Subcutaneous abdominal adipose tissue (tissue), 5 donors: ENCODE measurements at regions not wholly inside any gene's neighbourhood (a gene's known extent, or its start where the extent isn't known, plus 50 kb on each side); places are given as distances from the start of the nearest gene placed in this dataset.

Source experiments
- H3K27ac ChIP-seq: one replicate; pipeline ENCODE4 v1.7.0; 2013; ENCODE audit warnings: low read depth, mild to moderate bottlenecking, inconsistent platforms, low read length, moderate library complexity
- H3K27me3 ChIP-seq, 5 donors: one replicate each; pipeline ENCODE4 v1.7.0; 2013; ENCODE audit warnings: low read length in 5 of 5, inconsistent platforms in 1 of 5; ENCODE audit not compliant: control insufficient read depth in 5 of 5, insufficient read depth in 4 of 5
- H3K36me3 ChIP-seq, 5 donors: one replicate each; pipeline ENCODE4 v1.7.0; 2013; ENCODE audit warnings: low read length in 5 of 5; ENCODE audit not compliant: control insufficient read depth in 5 of 5, insufficient read depth in 5 of 5
- H3K4me1 ChIP-seq, 5 donors: one replicate each; pipeline ENCODE4 v1.7.0; 2013; ENCODE audit warnings: low read length in 5 of 5, mild to moderate bottlenecking in 3 of 5, moderate library complexity in 1 of 5; ENCODE audit not compliant: control insufficient read depth in 5 of 5, insufficient read depth in 5 of 5
- H3K4me3 ChIP-seq, 5 donors: one replicate each; pipeline ENCODE4 v1.7.0; 2013; ENCODE audit warnings: low read length in 5 of 5, low read depth in 1 of 5
- H3K9ac ChIP-seq, 5 donors: one replicate each; pipeline ENCODE4 v1.7.0; 2013; ENCODE audit warnings: low read length in 5 of 5, mild to moderate bottlenecking in 4 of 5, moderate library complexity in 3 of 5
- H3K9me3 ChIP-seq, 5 donors: one replicate each; pipeline ENCODE4 v1.7.0; 2013; ENCODE audit warnings: low read length in 5 of 5; ENCODE audit not compliant: control insufficient read depth in 5 of 5
- donor health status: healthy.
- donor health status: healthy.
- donor health status: healthy.
- donor health status: healthy.
- donor health status: healthy.

DNA sequence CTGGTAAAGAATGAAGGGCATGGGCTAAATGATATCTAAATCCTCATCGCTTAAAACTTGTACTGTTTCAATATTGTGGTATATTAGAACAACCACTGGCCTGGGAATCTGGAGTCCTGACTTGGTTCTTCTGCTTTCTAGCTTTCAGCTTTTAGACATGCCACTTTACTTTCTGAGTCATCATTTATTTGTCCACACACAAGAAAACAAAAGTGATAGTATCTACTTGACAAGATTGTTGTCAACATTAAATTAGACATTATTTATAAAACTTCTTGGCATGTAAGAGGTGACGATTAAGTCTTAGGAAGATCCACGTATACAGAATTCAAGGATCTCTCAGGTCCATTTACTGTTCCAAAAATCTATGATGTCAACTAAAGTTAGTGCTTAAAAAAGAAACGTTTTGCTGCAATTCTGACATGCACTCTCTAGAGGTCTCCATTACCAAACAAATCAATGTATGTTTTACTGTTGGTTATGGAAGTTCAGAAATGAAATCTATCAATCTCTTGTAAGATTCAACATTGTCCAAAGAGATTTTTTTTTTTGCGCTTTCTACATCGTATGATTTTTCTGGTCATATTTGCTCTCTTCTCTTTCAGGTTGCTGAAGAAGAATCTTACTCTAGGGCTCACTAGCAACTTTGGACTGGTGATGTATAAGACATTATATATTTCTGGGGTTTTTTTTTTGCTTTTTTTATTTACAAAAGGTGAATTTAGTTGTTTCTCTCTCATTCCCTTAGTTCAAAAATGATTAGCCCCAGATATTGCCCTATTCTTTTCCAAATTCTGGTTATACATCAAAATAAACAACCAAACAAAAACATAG, 53.6 kb upstream of the DYNC1I1 start:
- H3K4me1 ChIP-seq: no peaks in the 10 kb centered on the region
- H3K4me3 ChIP-seq: no peak overlapping the region
- H3K27me3 ChIP-seq: peaks cover 0 to 5% (median 0%) of the 10 kb centered on the region in 5 donors
- no peaks in the 10 kb centered on the region for H3K9me3 ChIP-seq
- H3K27ac ChIP-seq: no peak overlapping the region
- H3K9ac ChIP-seq: no peak overlapping the region
- H3K36me3 ChIP-seq: no peaks in the 10 kb centered on the region

DNA sequence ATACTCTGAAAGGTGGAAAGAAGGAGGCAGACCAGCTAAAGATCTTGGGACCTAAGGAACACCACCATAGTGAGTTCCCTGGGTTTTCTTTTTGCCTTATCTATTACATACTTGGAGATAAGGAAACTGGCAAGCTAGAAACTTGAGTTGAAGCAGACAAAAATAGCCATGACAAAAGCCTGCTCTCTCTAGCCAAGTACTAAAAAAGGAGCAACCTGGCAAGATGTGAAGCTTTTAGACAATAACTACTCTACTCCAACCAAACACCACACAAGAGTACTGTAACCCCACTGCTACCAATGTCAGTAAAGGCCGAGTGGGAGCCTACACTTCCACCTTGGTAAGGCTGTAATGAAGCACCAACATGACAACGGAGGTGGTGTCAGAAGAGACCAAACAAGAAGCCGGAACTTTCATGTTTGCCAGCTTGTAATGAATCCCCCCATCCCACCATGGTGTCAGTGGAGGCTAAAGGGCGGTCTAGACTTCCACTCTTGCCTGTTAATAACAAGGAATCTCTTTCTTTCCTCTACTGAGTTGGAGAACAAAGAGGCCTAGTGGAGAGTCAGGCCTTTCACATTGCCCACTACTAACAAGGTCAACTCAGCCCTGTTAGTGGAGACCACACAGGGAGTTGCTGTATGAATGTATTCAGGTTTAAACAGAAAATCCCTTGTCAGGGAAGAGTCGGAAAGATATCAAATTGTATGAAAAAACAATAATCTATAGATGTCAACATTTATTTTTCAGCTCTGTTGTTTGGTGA, 55.8 kb upstream of the DYNC1I1 start:
- H3K36me3 ChIP-seq: no peaks in the 10 kb centered on the region
- no peaks in the 10 kb centered on the region for H3K9me3 ChIP-seq
- no peak overlapping the region for H3K27ac ChIP-seq
- H3K4me1 ChIP-seq: no peaks in the 10 kb centered on the region
- no peak overlapping the region for H3K9ac ChIP-seq
- no peak overlapping the region for H3K4me3 ChIP-seq
- H3K27me3 ChIP-seq: no peaks in the 10 kb centered on the region

DNA sequence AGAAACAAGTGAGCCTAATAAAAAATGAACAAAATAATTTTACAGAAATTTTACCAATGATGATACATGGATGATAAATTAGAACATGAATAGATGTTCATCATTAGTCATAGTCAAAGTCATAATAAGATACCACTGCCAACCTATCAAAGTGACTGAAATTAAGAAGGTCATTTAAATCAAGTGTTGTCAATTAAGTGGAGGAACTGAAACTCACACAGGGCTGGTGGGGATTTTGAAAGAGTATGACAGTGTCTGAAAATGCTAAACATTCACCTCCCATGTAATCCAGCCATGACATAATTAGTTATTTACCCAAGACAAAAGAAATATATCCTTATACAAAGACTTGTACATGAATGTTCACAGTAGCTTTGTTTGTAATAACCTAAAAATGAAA, 57.1 kb upstream of the DYNC1I1 start:
- no peaks in the 10 kb centered on the region for H3K4me1 ChIP-seq
- no peak overlapping the region for H3K4me3 ChIP-seq
- no peaks in the 10 kb centered on the region for H3K36me3 ChIP-seq
- H3K27me3 ChIP-seq: no peaks in the 10 kb centered on the region
- no peaks in the 10 kb centered on the region for H3K9me3 ChIP-seq
- no peak overlapping the region for H3K27ac ChIP-seq
- H3K9ac ChIP-seq: no peak overlapping the region

DNA sequence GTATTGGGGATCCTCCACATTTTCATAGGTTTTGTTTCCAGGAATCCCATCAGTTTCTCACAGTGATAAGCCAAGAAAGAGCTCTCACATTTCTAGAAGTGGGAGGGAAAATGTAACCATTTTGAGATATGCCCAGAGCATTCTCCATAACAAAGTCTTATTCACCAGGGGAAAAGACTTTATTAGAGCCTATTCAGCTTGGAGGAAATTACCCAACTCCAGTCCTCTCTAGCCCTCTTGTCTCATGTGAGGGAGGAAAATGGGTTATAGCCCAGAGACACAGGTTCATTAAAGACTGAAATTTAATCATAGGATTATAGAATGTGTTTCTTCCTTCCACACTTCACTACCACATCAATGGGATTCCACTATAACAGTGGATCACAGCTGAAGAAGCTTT, 61.6 kb upstream of the DYNC1I1 start:
- no peak overlapping the region for H3K27ac ChIP-seq
- H3K27me3 ChIP-seq: peaks cover 0 to 7% (median 3%) of the 10 kb centered on the region in 5 donors
- no peak overlapping the region for H3K9ac ChIP-seq
- no peaks in the 10 kb centered on the region for H3K9me3 ChIP-seq
- no peaks in the 10 kb centered on the region for H3K4me1 ChIP-seq
- H3K4me3 ChIP-seq: no peak overlapping the region
- H3K36me3 ChIP-seq: no peaks in the 10 kb centered on the region

DNA sequence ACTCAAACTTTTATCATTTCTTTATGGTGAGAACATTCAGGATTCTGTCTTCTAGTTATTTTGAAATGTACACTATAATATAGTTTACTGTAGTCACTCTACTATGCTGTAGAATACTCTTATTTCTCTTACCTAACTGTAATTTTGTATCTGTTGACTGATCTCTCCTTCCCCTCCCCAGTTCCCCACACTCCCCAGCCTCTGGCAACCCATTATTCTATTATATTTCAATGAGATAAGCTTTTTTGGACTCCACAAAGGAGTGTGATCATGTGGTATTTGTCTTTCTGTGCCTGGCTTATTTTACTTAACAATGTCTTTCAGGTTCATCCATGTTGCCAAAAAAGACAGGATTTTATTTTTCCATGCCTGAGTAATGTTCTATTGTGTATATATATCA, 71.4 kb upstream of the DYNC1I1 start:
- Histone ChIP-seq H3K27ac (no peak overlapping the region), H3K27me3 (peaks cover 0 to 3% (median 0%) of the 10 kb centered on the region in 5 donors), H3K36me3 (no peaks in the 10 kb centered on the region), H3K4me1 (no peaks in the 10 kb centered on the region), H3K9me3 (no peaks in the 10 kb centered on the region), H3K4me3 (no peak overlapping the region), H3K9ac (no peak overlapping the region)

DNA sequence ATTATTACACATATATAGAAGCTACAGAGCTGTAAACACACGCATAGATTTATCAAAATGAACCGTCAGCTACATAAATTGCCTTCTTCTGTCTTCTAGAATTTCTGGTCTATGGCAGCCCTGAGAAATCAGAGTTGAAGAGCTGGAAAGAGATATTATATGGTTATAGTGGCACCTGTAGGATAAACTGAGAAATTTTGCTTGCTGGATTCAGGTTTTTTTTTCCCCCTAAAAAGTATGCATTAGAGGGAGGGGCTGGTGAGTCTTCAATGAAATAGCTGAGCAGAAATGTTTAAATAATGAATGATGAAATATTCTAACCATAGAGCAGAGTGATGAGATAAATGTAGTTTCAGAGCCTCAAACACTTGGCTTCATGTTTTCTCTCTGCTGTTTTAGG, 78.0 kb upstream of the DYNC1I1 start:
- Histone ChIP-seq H3K9me3 (no peaks in the 10 kb centered on the region), H3K9ac (no peak overlapping the region), H3K27ac (no peak overlapping the region), H3K36me3 (no peaks in the 10 kb centered on the region), H3K27me3 (peaks cover 0 to 10% (median 0%) of the 10 kb centered on the region in 5 donors), H3K4me1 (peaks cover 0 to 4% (median 0%) of the 10 kb centered on the region in 5 donors), H3K4me3 (no peak overlapping the region)

DNA sequence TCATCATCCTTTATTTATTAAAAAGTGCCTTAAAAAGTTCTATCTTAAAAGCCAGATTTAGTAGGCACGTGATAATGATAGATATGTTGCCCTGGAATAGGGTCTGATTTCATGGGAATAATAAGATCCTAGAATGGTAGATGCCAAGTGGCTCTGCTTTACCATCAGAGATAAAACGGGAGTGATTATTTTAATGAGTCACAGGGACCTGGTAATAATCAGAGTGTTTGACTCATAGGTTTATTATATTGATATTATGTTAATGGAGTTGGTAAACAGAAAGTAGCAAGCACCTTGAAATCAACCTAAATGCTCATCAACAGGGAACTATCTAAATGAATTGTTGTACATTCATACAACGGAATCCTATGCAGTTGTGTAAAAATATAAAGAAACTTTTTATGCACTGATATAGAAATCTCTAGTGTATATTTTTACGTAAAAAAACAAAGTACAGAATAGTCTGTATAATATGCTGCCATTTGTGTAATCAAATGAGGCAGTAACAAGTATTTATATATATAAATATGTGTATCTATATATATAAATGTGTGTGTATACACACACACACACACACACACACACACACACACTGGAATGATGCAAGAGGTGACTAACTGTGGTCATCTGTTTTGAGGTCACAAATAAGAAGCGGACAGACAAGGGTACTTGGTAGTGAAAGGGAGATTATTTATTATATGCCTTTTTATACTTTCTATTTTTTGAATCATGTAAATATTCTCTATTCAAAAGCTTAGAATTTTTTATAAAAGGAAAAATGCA, 78.6 kb upstream of the DYNC1I1 start:
- Histone ChIP-seq H3K27ac (no peak overlapping the region), H3K27me3 (peaks cover 0 to 10% (median 0%) of the 10 kb centered on the region in 5 donors), H3K36me3 (no peaks in the 10 kb centered on the region), H3K9ac (no peak overlapping the region), H3K4me3 (no peak overlapping the region), H3K4me1 (peaks cover 0 to 4% (median 0%) of the 10 kb centered on the region in 5 donors), H3K9me3 (no peaks in the 10 kb centered on the region)

DNA sequence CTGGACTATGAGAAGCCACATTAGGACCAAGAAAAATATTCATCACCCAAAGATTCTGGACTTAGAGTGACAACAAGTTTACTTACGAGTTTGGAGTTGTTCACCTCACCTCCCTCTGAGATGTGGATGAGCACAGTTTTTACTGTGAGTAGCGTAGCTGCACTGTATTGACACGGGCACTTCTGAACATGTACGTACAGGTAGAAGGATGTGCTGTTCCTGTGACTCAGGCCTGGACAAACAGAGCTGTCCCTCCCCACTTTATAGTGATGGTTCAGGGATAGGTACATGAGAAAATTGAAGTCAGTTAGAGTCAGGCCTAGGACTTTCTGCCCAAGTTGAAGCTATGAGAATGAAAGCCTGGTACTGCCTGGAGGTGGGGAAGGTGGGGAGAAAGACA, 80.9 kb upstream of the DYNC1I1 start:
- H3K36me3 ChIP-seq: no peaks in the 10 kb centered on the region
- H3K9ac ChIP-seq: no peak overlapping the region
- no peak overlapping the region for H3K4me3 ChIP-seq
- peaks cover 0 to 4% (median 0%) of the 10 kb centered on the region in 5 donors for H3K4me1 ChIP-seq
- no peaks in the 10 kb centered on the region for H3K9me3 ChIP-seq
- H3K27ac ChIP-seq: no peak overlapping the region
- peaks cover 0 to 10% (median 0%) of the 10 kb centered on the region in 5 donors for H3K27me3 ChIP-seq

DNA sequence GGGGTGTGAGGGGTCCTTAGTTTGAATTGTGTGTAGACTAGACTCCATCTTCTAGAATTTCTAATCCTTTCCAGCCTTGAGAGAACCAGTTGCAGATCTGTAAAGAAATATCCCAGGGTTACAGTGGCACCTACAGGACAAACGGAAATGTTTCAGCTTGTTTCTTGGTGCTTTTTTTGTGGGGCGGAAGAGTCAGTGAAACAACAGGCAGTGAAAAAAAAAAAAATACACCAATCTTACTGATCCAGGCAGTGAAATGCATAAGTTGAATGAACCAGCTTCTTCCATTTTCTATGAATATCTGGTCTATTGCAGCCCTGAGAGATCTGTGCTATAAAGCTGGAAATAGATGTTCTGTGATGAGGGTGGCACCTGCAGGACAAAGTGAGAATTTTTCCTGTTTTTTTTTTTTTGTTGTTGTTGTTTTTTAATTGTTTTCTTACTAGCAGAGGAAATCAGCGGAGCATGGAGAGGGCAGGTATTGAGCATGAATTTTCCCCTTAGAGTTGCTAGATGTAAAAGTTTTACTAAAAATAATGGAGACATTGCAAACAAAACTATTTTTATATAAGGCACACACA, 81.9 kb upstream of the DYNC1I1 start:
- H3K9me3 ChIP-seq: no peaks in the 10 kb centered on the region
- no peaks in the 10 kb centered on the region for H3K36me3 ChIP-seq
- H3K27me3 ChIP-seq: peaks cover 0 to 10% (median 0%) of the 10 kb centered on the region in 5 donors
- no peak overlapping the region for H3K4me3 ChIP-seq
- H3K9ac ChIP-seq: no peak overlapping the region
- no peak overlapping the region for H3K27ac ChIP-seq
- peaks cover 0 to 5% (median 0%) of the 10 kb centered on the region in 5 donors for H3K4me1 ChIP-seq
